ENCODE measurements at regions not wholly inside any gene's neighbourhood (a gene's known extent, or its start where the extent isn't known, plus 50 kb on each side); places are given as distances from the start of the nearest gene placed in this dataset.

DNA sequence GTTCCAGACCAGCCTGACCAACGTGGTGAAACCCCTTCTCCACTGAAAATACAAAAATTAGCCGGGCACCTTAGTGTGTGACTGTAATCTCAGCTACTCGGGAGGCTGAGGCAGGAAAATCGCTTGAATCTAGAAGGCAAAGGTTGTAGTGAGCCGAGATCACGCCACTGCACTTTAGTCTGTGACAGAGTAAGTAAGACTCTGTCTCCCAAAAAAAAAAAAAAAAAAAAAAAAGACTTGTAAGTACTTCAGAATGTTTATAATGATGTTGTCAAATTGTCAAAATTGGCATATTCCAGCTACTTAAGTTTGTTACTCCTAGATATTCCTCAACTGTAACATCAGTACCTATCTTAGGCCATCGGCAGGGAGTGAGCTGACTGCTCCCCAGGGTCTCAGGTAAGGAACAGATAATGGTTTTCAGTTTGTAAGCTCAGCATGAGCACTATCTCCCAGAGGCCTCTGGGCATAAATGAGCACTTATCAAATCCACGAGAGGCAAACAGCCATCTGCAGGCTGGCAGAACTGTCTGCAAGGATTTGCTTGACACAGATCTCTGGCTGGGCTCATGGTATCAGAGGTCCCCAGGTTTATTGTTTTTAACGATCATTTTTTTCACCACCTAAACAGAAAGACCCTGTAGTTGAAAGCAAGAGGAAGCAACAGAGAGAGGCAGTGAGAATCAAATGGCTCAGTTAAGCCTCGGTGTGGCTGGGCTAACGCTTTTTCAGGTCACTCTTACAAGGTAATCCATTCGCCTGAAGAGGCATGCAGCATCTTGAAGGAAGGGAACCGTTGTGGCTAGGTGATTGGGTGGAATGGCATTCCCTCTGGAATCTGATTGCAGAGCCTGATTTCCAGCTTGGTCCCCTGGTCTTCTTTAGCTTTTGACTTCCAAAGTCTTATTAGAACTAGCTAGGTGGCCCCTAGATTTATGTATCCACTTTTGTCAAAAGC, 115.9 kb downstream of the LY86 start:
- DNase-seq = no peak

DNA sequence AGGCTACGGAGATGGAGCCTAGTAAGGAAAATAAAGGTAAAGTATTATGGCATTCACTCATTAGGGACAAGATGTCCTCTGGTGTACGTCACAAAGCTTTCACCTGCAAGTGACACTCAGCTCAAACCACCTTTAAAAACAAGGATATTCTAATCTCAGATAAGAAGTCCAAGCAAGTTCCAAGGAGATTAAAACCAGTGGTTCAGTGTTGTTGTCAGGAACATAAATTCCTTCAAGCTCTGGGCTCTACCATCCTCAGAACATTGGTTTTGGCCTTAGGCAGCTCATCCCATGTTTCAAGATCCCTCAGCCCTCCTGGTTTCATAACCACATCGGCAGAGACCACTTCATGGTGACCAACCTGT, 116.5 kb downstream of the LY86 start:
- no peak for DNase-seq

DNA sequence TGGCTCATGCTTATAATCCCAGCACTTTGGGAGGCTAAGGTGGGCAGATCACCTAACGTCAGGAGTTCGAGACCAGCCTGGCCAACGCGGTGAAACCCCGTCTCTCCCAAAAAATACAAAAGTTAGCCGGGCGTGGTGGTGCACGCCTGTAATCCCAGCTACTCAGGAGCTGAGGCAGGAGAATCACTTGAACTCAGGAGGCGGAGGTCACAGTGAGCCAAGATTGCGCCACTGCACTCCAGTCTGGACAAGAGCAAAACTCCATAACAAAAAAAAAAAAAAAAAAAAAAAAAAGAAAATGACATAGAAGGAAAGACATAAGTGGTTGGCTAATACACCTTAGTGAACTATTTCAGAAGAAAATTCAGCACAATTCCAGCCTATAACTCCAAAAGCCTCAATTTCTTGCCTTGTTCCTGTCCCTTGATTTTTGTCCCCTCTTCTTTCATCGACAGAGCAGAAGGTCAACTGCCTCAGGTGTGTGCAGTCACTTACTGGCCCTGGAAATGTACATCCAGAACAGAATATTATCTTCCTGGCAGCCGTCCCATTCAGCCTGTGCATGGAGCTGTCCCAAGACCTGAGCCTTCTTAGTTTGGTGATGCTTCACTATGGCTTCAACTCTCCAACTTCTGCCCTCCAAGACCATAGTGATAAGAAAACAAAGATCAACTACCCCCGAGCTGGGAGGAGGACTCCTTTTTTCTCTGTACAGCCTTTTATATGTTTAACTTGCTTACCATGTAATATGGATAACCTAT, 117.6 kb downstream of the LY86 start:
- no peak for DNase-seq

DNA sequence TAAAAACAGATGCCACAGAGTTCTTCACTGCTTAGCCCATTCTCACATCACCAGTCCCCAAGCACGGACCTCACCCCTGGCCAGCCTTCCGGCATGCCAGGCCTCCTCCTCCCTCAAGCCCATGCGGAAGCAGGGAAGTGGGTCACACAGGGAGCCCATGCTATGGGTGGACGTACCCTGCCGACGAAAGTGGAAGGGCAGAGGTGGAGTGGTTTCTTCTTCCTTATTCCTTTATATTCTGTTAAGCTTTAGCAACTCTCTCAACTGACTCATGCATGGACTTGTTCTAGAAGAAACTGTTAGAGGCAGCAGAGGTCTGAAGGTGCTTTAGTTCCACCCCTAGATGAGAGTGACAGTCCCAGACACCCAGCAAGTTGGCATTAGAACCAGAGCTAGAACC, 118.6 kb downstream of the LY86 start:
- DNase-seq = no peak

DNA sequence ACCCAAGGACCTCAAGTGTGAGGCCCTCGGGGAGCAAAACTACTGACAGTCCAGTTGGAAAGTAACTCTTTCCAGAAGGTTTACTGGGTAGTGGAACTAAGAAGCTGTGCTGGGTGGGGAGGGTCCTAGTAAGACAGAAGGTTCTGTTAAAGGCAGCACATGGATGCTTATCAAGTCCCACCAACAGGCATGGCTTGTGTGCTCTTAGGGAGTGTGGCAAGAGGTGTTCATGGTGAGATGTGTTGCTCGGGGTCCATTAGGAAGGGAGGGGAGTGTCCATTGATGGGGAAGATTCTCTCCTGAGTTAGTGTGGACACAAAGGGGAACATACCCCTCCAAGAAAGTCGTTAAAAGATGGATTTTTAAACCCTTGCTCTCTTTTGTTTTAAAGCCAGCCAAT, 120.6 kb downstream of the LY86 start:
- DNase-seq = no peak

DNA sequence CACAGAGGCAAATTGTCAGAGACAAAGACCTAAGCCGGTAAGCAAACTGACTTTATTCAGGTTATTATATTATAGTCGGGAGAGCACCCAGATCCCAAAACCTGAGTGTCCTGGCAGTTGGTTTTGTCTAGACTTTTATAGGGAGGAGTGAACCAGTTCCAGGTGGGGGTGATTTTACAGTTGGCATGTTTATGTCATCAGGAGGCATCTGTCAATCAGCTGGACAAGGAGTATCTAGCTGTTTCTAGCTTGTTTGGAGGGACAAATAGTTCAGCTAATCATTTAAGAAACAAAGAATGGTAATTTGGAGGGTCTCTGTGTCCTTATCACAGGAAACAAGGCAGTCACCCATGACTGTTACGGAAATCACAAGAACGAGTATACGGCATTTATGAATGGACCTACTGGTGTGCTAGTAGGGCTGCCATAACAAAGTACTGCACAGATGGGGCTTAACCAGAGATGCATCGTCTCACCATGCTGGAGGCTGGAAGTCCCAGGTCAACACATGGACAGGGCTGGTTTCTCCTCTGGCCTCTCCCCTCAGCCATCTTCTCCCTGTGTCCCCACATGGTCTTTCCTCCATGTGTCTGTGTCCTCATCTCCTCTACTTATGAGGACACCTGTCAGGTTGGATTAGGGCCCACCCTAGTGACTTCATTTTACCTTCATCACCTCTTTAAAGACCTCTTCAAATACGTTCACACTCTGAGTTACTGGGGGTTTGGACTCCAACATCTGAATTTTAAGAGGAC, 122.7 kb downstream of the LY86 start:
- no peak for DNase-seq

DNA sequence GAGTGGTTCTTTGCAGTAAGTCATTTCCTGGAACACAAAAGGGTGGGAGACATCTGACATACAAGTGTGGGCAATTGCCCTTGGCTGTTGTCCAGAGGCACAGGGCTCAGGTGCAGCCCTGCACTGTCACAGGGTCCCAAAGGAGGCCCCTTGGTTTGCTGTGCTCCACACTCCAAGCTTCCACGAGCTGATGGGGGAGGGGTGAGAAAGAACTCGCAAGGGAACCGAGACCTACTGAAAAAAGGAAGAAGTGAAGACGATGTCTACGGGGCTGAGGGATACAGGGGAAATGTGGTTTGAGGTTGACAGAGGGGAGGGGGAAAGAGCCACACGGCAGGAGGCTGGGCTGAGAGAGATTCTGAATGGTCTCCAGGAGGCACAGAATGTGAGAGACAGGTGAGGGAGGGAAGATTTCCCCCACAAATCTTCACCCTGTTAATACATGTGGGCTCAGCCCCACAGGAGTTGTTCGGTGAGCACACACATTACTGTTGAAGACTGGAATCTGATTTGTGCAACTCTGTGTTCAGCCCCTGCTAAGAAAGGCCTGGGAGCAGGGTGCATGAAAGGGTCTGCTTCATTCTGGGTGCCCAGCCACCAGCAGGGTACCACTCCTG, 123.4 kb downstream of the LY86 start:
- peak; percentile 90 for DNase-seq

DNA sequence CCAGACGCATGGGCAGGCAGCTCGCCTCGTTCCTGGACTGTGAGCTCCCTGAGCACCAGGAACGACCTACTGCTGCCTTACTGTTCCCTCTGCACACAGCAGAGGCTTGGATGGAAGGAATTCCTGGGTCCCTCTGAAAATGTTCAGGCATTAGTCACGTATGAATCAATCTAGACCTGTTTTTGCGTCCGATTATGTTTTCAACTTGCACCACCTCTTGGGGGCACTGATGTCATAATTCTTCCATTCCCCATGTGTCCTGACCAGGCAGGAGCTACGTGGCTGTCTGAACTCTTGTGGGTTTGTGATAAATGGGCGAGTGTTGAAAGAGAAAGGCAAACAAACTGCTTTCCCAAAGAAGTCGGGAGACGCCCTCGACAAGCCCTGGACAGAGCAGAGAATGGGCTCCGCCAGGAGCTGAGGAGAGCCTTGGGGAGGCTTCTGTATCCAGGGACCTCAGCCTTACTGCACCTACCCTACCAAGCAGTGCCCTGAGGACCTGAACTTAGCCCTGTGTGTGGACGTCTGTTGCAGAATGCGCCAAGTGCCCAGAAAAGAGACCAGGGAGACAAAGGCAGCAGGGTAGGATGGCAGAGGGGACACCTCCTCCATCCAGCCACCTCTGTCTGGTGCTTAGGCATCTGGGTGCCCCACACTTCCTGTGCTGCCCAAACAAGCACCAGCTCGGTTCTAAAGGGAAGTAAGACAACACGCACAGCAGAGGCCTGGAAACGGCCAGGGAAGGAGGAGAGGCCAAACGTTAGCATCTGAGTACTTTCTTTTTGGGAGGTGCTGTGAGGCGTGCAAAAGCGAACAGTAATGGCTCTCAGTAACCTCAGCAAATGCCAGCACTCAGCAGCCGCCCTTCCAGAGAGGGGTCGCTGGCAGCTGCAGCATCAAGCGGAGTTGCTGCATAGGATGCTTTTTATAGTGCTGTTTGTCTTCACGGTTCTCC, 124.2 kb downstream of the LY86 start:
- peak; percentile 70 for DNase-seq

DNA sequence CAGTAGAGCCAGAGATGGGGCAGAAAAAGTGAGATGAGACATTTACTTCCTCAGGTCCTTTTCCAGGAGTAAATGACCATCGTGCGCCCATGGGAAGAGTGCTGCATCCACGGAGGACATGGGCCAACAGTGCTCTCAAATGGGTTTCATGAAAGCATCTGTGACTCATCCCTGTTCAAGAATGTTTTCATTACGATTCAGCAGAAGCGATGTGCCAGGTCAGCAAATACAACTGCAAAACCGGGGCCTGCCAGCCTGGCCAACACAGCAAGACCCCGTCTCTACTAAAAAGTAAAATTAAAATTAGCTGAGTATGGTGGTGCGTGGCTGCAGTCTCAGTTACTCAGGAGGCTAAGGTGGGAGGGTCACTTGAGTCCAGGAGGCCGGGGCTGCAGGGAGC, 125.1 kb downstream of the LY86 start:
- no peak for DNase-seq

DNA sequence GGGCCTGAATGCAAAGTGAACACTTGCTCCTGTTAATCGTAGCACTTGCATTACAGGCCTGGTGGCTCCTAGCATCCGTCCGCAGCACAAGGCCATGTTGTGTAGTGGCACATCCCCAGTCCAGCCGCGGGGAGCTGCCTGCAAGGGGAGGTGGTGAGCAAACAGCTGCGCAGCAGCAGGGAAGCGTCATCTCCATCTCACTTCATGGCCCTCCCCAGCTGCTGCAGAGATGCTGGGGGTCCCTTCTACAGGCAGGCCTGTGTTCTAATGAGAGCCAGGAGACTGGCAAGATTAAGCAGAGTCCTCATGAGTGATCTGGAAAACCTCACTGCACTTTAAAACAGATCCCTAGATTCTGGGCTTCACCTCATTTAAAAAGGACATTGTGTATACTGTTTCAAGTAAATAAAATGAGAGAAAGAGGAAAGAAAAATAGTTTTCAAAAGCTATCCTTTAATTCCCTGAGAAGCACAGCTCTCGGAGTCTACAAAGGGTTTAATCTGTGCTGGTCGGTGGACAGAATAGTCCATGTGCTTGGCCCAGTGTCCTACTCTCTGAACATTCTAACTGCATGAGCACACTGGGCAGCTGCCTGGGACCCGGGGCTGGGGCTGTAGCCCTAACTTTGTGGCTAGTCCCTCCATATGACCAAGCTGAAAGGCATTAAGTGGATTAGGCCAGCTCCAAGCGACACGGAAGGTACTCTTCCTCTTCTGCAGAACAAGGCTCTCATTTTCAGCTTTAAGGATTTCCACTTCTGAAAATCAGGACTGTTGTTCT, 125.8 kb downstream of the LY86 start:
- no peak for DNase-seq

DNA sequence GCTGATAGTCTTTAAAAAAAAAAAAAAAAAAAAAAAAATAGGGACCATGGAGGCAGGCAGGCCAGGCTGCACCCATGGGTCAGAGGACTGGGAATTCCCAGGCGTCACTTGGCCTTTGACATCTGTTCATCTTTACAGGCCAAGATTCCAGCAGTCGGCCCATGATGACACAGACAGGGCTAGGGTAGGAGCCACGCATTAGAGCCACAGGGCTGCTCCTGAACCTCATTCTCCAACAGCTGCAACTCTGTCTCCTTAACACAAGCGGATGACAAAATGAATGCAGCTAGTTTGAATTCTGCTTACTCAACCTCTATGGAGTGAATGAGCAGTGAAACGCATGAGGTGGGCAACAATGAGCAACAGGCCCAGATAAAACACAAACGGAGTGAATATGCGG, 126.4 kb downstream of the LY86 start:
- no peak for DNase-seq

DNA sequence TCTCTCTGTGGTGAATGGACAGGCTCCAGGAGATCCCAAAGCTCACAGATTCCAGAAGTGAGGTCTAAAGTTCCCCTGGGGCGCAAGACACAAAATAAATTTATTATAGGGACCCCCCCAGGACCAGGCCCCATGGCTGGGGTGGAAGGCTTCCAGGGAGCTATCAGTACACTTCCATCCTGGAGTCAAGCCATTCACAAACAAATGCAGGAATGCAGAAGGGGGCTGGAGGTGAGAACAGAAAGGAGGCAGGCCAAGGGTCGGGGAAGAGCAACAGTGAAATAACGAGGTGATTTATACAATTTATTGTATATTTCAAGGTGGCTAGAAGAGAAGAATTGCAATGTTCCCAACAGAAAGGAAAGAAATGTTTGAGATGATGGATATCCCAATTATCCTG, 126.9 kb downstream of the LY86 start:
- DNase-seq = no peak

DNA sequence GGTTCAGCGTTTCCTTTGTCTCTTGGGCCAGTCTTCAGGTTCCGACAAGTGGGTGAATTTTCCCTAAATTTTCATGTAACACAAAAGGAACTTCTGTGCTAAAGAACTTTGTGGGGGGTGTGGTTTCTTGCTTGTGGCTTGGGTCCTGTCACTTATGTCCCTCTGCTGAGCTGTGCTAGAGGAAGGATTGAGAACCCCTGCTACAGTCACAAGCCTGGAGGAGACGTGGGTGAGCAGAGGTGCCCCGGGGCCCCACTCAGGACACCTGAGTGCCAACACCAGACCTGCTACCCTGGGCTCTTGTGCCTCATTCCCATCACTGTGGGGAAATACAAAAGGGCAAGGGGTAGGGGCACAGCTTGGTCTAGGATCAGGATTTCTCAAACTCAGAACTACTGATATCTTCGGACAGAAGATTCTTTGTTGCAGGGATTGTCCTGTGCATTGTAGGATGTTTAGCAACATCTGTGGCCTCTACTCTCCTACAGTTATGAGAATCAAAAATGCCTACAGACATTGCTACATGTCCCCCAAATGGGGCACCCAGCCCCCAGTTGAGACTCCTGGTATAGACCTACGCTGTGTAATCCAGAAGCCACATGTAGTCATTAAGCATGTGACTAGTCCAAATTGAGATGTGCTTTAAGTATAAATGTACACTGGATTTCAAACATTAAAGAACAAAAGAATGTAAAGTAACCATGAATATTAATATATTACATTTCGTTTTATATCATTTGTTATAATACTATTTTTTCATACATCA, 128.7 kb downstream of the LY86 start:
- no peak for DNase-seq

DNA sequence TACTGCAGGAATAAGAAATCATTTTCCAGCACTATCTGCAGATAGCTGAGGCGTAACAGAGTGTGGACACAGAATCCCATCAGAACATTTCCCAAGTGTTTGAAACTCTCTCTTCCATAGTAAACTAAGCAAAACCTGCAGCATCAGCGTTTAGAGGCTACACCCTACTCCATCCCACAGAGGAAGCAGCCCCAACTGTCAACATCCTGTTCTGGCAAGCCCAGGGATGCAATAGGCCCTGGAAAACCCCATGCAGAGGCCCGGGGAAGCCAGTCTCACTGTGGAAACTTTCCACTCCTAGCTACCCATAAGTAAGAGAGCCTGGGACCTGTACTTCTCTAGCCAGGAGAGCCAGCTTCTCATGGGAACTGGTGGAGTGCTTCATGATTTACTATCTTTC, 129.4 kb downstream of the LY86 start:
- no peak for DNase-seq

DNA sequence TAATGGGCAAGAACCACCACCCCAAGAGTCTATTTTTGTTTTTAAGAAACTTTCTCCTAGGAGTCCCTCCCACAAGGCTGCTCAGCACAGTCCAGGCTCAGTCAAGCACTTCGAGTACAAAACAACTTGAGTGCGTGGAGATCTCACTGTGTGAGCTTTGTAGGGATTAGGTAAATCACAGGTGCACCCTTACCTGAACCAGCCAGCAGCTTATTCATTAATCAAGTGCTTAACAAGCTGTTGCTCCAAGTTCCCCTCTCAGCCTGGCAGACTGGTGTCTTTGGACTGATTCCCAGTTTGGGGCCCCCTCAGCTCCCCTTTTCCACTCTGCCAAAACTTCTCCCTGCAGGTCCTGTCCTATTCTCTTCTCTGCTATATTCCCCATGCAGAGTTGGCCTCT, 133.1 kb downstream of the LY86 start:
- no peak for DNase-seq

DNA sequence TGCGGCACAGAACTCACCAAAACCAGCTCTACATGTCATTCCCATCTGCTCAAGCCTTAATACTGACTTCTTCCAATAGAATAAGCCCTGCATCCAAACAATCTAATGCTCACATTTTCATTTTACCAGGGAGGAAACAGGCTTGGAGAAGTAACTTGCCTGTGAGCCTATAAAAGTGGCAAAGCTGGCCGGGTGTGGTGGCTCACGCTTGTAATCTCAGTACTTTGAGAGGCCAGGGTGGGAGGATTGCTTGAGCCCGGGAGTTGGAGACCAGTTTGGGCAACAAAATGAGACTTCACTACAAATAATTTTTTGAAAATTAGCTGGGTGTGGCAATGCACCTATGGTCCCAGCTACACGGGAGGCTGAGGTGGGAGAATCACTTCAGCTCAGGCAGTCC, 133.7 kb downstream of the LY86 start:
- no peak for DNase-seq

DNA sequence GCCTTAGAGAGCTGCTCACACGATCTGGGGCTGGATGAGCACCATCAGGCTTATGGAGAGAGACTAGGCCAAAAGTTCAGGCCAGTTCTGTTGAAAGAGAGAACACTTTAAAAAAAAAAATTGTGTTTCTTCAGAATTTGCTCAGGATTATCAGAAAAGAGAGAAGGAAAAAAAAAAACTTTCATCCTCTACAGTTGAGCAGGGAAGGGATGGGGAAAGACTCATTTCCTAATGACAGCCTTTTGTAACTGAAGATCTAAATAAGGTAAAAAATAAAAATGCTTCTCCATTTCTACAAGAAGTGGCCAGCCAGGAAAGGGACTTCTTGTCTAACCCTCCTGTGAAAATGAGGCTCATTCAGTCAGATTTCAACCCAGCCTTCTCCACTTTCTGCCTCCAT, 134.8 kb downstream of the LY86 start:
- no peak for DNase-seq

DNA sequence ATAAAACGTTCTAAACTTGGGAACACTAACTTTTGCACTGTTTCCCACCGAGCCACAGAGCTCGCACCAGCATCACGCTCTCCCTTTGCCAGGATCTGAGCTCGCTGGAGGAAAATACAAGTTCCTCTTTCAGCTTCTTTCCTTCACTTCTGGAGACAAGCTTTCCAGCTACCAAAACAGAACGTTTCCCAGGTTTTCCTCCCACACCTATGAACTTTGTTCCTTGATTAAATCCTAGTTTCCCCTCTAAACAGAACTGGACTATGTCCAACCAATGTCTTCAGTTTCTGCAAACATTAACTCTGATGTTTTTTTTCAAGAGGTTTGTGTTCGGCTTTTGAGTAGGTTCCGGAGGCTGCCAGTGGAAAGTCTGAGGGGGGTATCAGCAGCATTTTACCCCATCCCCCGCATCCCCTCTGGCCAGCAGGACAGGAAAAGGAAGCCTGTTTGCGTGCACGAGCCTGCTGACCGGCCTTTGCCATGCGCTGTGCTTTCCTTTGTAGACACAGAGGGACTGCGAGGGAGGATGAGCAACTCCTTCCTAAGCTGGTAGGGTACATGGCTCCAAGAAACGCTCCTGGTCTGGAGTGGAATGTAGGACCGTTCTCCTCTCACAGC, 135.5 kb downstream of the LY86 start:
- peak; percentile 89 for DNase-seq

DNA sequence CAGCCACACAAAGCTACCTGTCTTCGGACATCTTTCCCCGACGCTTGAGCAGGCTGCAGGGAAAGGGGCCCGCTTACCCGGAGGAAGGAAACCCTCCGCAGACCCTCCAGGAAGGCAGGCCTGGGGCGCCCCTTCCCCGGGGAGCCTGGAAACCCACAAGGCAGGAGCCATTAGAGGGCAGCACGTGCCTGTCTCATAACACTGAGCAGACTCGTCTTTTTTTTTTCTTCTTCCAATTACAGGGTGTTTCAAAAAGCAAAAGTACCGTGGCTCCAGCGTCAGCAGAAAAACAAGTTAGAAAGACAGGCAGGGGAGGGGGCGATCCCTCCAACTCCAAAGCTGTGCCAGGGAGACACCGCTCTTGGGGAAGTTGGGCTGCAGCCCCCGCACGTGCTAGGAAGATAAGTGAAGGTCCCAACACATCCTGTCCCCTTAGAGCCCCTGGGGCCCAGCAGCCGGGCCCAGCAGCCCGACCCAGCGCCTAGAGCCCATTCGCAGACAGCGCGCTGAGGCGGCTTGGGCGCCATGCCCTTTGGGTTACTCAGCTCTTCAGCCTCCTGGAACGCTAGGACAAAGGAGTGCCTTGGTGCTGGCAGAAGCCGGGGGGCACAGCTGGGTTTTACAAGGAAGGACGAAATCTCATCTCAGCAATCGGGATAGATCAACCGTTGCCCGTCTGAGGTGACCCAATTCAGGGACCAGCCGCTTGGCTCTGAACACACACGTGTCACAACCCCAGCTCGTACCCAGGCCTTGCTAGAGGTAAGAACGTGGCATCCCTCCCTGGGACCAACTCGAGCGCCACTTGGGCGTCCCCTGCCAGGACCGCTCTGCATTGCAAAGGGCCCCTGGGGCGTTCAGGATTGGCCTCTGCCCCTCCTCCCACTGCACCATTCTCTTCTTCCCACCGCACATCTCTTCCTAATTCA, 136.3 kb downstream of the LY86 start:
- peak; percentile 89 for DNase-seq

Measured in KG1 (cell line).